Neural progenitor cell (in vitro differentiated cells): ENCODE measurements at regions not wholly inside any gene's neighbourhood (a gene's known extent, or its start where the extent isn't known, plus 50 kb on each side); places are given as distances from the start of the nearest gene placed in this dataset.

Source experiments
- DNase-seq: peaks from one replicate; pipeline ENCODE4 v3.0.0-alpha.2; 2016; ENCODE audit warnings: low spot score
- H2AFZ ChIP-seq: fragments of 200-600 bp; sonication (generic); replicated peaks from 2 replicates; pipeline ENCODE4 v1.6.1; 2016; ENCODE audit warnings: antibody characterized with exemption
- H3F3A ChIP-seq: fragments of 200-600 bp; sonication (generic); 2 replicates; pipeline ENCODE4 v1.6.1; 2016; ENCODE audit warnings: antibody characterized with exemption, low read depth
- H3K27ac ChIP-seq: fragments of 200-600 bp; sonication (generic); 2 replicates; pipeline ENCODE4 v1.5.1; 2016; ENCODE audit warnings: mild to moderate bottlenecking
- H3K27me3 ChIP-seq: fragments of 200-600 bp; sonication (generic); 2 replicates; pipeline ENCODE4 v1.6.1; 2016; ENCODE audit warnings: mild to moderate bottlenecking, moderate library complexity
- H3K36me3 ChIP-seq: fragments of 200-600 bp; sonication (generic); 2 replicates; pipeline ENCODE4 v1.5.1; 2016
- H3K4me1 ChIP-seq: fragments of 200-600 bp; sonication (generic); 2 replicates; pipeline ENCODE4 v1.6.1; 2016; ENCODE audit warnings: mixed run types
- H3K4me2 ChIP-seq: fragments of 200-600 bp; sonication (generic); 2 replicates; pipeline ENCODE4 v1.6.1; 2016
- H3K4me3 ChIP-seq: fragments of 200-600 bp; sonication (generic); 2 replicates; pipeline ENCODE4 v1.5.1; 2016
- H3K79me2 ChIP-seq: fragments of 200-600 bp; sonication (generic); 2 replicates; pipeline ENCODE4 v1.6.1; 2016; ENCODE audit warnings: low read depth
- H3K9ac ChIP-seq: fragments of 200-600 bp; sonication (generic); 2 replicates; pipeline ENCODE4 v1.6.1; 2016
- H3K9me3 ChIP-seq: fragments of 200-600 bp; sonication (generic); 2 replicates; pipeline ENCODE4 v1.5.1; 2016; ENCODE audit warnings: low read depth
- H4K20me1 ChIP-seq: fragments of 200-600 bp; sonication (generic); 2 replicates; pipeline ENCODE4 v1.6.1; 2016; ENCODE audit warnings: low read depth
- H3K27ac Mint-ChIP-seq: 3 replicates; pipeline ENCODE4 v1.8.0; 2021; ENCODE audit warnings: mixed read lengths
- H3K27me3 Mint-ChIP-seq: 2 replicates; pipeline ENCODE4 v1.8.0; 2022; ENCODE audit warnings: low read depth, mild to moderate bottlenecking, inconsistent platforms, moderate library complexity, mixed read lengths; ENCODE audit not compliant: insufficient read depth
- H3K36me3 Mint-ChIP-seq: 3 replicates; pipeline ENCODE4 v1.8.0; 2021; ENCODE audit warnings: mixed read lengths
- H3K4me1 Mint-ChIP-seq: 3 replicates; pipeline ENCODE4 v1.8.0; 2021; ENCODE audit warnings: mixed read lengths
- H3K4me3 Mint-ChIP-seq: 3 replicates; pipeline ENCODE4 v1.8.0; 2021; ENCODE audit warnings: mild to moderate bottlenecking, moderate library complexity, mixed read lengths
- H3K9me3 Mint-ChIP-seq: 3 replicates; pipeline ENCODE4 v1.8.0; 2020; ENCODE audit warnings: mixed read lengths
- CTCF ChIP-seq: fragments of 200-600 bp; sonication (generic); IDR thresholded peaks from 2 replicates; pipeline ENCODE4 v1.5.1; 2017; ENCODE audit warnings: antibody characterized with exemption, mild to moderate bottlenecking
- EZH2 ChIP-seq: fragments of 200-600 bp; sonication (generic); IDR thresholded peaks from 2 replicates; pipeline ENCODE4 v1.6.1; 2017; ENCODE audit warnings: antibody characterized with exemption, mild to moderate bottlenecking, moderate library complexity
- EZH2phosphoT487 ChIP-seq: fragments of 200-600 bp; sonication (generic); IDR thresholded peaks from 2 replicates; pipeline ENCODE4 v1.6.1; 2017; ENCODE audit warnings: antibody characterized with exemption

GRCh38 chr17:51546114-51546513 lies 285.8 kb downstream of the UTP18 start:
- H4K20me1 ChIP-seq = no peaks in the 10 kb centered on the region
- H3K27ac ChIP-seq = no peak overlapping the region
- H3K4me1 Mint-ChIP-seq = peaks cover 22% of the 10 kb centered on the region
- H3K9ac ChIP-seq = no peak overlapping the region
- peaks cover 9% of the 10 kb centered on the region for H3F3A ChIP-seq
- no peak overlapping the region for H3K4me2 ChIP-seq
- H3K27me3 ChIP-seq = no peaks in the 10 kb centered on the region
- H3K9me3 ChIP-seq = no peaks in the 10 kb centered on the region
- H3K4me1 ChIP-seq = peaks cover 28% of the 10 kb centered on the region
- H3K36me3 ChIP-seq = no peaks in the 10 kb centered on the region
- H3K9me3 Mint-ChIP-seq = peaks cover 6% of the 10 kb centered on the region
- TF ChIP-seq EZH2phosphoT487 (no peak), CTCF (no peak), EZH2 (no peak)
- H3K79me2 ChIP-seq = no peaks in the 10 kb centered on the region
- no peak for DNase-seq
- no peak overlapping the region for H3K27ac Mint-ChIP-seq
- no peak overlapping the region for H3K4me3 Mint-ChIP-seq
- no peaks in the 10 kb centered on the region for H3K36me3 Mint-ChIP-seq
- no peaks in the 10 kb centered on the region for H3K27me3 Mint-ChIP-seq
- H3K4me3 ChIP-seq = no peak overlapping the region
- no peak overlapping the region for H2AFZ ChIP-seq

GRCh38 chr17:51548125-51548524 lies 287.8 kb downstream of the UTP18 start:
- Histone ChIP-seq H3K79me2 (no peaks in the 10 kb centered on the region), H3K27me3 (no peaks in the 10 kb centered on the region), H4K20me1 (no peaks in the 10 kb centered on the region), H3F3A (peaks cover 9% of the 10 kb centered on the region), H2AFZ (no peak overlapping the region), H3K4me1 (peaks cover 19% of the 10 kb centered on the region), H3K4me3 (no peak overlapping the region), H3K9ac (no peak overlapping the region), H3K9me3 (no peaks in the 10 kb centered on the region), H3K36me3 (no peaks in the 10 kb centered on the region), H3K4me2 (no peak overlapping the region), H3K27ac (no peak overlapping the region)
- H3K9me3 Mint-ChIP-seq = peaks cover 6% of the 10 kb centered on the region
- no peaks in the 10 kb centered on the region for H3K36me3 Mint-ChIP-seq
- H3K4me1 Mint-ChIP-seq = peaks cover 18% of the 10 kb centered on the region
- TF ChIP-seq EZH2 (no peak), CTCF (no peak), EZH2phosphoT487 (no peak)
- no peak overlapping the region for H3K4me3 Mint-ChIP-seq
- no peaks in the 10 kb centered on the region for H3K27me3 Mint-ChIP-seq
- no peak for DNase-seq
- no peak overlapping the region for H3K27ac Mint-ChIP-seq

GRCh38 chr17:51555153-51555552 lies 294.8 kb downstream of the UTP18 start:
- H4K20me1 ChIP-seq = no peaks in the 10 kb centered on the region
- peaks cover 6% of the 10 kb centered on the region for H3K4me1 ChIP-seq
- Mint-ChIP-seq H3K9me3 (no peaks in the 10 kb centered on the region), H3K36me3 (no peaks in the 10 kb centered on the region), H3K4me1 (peaks cover 2% of the 10 kb centered on the region), H3K4me3 (no peak overlapping the region), H3K27ac (no peak overlapping the region), H3K27me3 (peaks cover 2% of the 10 kb centered on the region)
- no peak overlapping the region for H3K9ac ChIP-seq
- TF ChIP-seq EZH2 (no peak), CTCF (no peak), EZH2phosphoT487 (no peak)
- H3K27me3 ChIP-seq = no peaks in the 10 kb centered on the region
- H3K27ac ChIP-seq = no peak overlapping the region
- no peak for DNase-seq
- H3K4me2 ChIP-seq = no peak overlapping the region
- no peak overlapping the region for H2AFZ ChIP-seq
- no peaks in the 10 kb centered on the region for H3K36me3 ChIP-seq
- no peaks in the 10 kb centered on the region for H3K9me3 ChIP-seq
- no peak overlapping the region for H3K4me3 ChIP-seq
- no peaks in the 10 kb centered on the region for H3K79me2 ChIP-seq
- no peaks in the 10 kb centered on the region for H3F3A ChIP-seq

- Histone ChIP-seq H3K27ac (no peak overlapping the region), H3K36me3 (no peaks in the 10 kb centered on the region), H4K20me1 (no peaks in the 10 kb centered on the region), H3K9ac (no peak overlapping the region), H3K4me2 (no peak overlapping the region), H3K27me3 (no peaks in the 10 kb centered on the region), H3K4me1 (no peaks in the 10 kb centered on the region), H3K4me3 (no peak overlapping the region), H3F3A (no peaks in the 10 kb centered on the region), H3K9me3 (no peaks in the 10 kb centered on the region), H2AFZ (no peak overlapping the region), H3K79me2 (no peaks in the 10 kb centered on the region)
- Mint-ChIP-seq H3K4me3 (no peak overlapping the region), H3K27me3 (peaks cover 2% of the 10 kb centered on the region), H3K36me3 (no peaks in the 10 kb centered on the region), H3K27ac (no peak overlapping the region), H3K4me1 (peaks cover 2% of the 10 kb centered on the region), H3K9me3 (no peaks in the 10 kb centered on the region)
- no peak for DNase-seq
- TF ChIP-seq EZH2 (no peak), EZH2phosphoT487 (no peak), CTCF (no peak)
Observed at GRCh38 chr17:51559778-51560177, 299.4 kb downstream of the UTP18 start.
